IMR-90 (cell line): ENCODE measurements at regions not wholly inside any gene's neighbourhood (a gene's known extent, or its start where the extent isn't known, plus 50 kb on each side); places are given as distances from the start of the nearest gene placed in this dataset.

Experiments used
- BHLHE40 ChIP-seq: fragments of 150-350 bp; IDR thresholded peaks from 2 replicates; pipeline ENCODE4 v1.6.1; 2016; ENCODE audit warnings: mild to moderate bottlenecking, low read depth, low read length
- CEBPB ChIP-seq: IDR thresholded peaks from 2 replicates; pipeline ENCODE4 v1.6.1; 2012; ENCODE audit warnings: low read depth, low read length, improper control_type of control experiment
- CTCF ChIP-seq: conservative IDR thresholded peaks from 2 replicates; pipeline ENCODE4 v1.5.1; 2012; ENCODE audit warnings: mild to moderate bottlenecking, low read depth, low read length, improper control_type of control experiment
- ELK1 ChIP-seq: fragments of 150-350 bp; IDR thresholded peaks from 2 replicates; pipeline ENCODE4 v1.6.1; 2016; ENCODE audit warnings: low read depth, mild to moderate bottlenecking, low read length, moderate library complexity, borderline replicate concordance
- MAFK ChIP-seq: IDR thresholded peaks from 2 replicates; pipeline ENCODE4 v1.6.1; 2012; ENCODE audit warnings: low read depth, low read length, improper control_type of control experiment
- MAZ ChIP-seq: IDR thresholded peaks from 2 replicates; pipeline ENCODE4 v1.6.1; 2012; ENCODE audit warnings: low read depth, mild to moderate bottlenecking, low read length, improper control_type of control experiment, moderate library complexity, borderline replicate concordance
- MXI1 ChIP-seq: IDR thresholded peaks from 2 replicates; pipeline ENCODE4 v1.6.1; 2012; ENCODE audit warnings: low read depth, mild to moderate bottlenecking, low read length, moderate library complexity, borderline replicate concordance
- NFE2L2 ChIP-seq: fragments of 150-350 bp; IDR thresholded peaks from 2 replicates; pipeline ENCODE4 v1.6.1; 2016; ENCODE audit warnings: low read depth, mild to moderate bottlenecking, low read length
- POLR2A ChIP-seq: IDR thresholded peaks from 2 replicates; pipeline ENCODE4 v1.6.1; 2012; ENCODE audit warnings: mild to moderate bottlenecking, low read depth, low read length
- RCOR1 ChIP-seq: IDR thresholded peaks from 2 replicates; pipeline ENCODE4 v1.6.1; 2012; ENCODE audit warnings: mild to moderate bottlenecking, low read length, improper control_type of control experiment; ENCODE audit not compliant: insufficient replicate concordance
- RFX5 ChIP-seq: IDR thresholded peaks from 2 replicates; pipeline ENCODE4 v1.8.0; 2012; ENCODE audit warnings: low read depth, mild to moderate bottlenecking, low read length, moderate library complexity
- SMC3 ChIP-seq: fragments of 150-350 bp; IDR thresholded peaks from 2 replicates; pipeline ENCODE4 v1.6.1; 2016; ENCODE audit warnings: low read depth, mild to moderate bottlenecking, antibody characterized with exemption, low read length, moderate library complexity
- USF2 ChIP-seq: fragments of 150-350 bp; IDR thresholded peaks from 2 replicates; pipeline ENCODE4 v1.6.1; 2017; ENCODE audit warnings: mild to moderate bottlenecking, antibody characterized with exemption, low read length, low read depth

- no peak for TF ChIP-seq CTCF
- TF ChIP-seq MAFK: no peak
- TF ChIP-seq BHLHE40: no peak
- no peak for TF ChIP-seq RCOR1
- TF ChIP-seq POLR2A: no peak
- TF ChIP-seq NFE2L2: no peak
- no peak for TF ChIP-seq RFX5
- TF ChIP-seq MAZ: no peak
- TF ChIP-seq ELK1: no peak
- no peak for TF ChIP-seq USF2
- TF ChIP-seq SMC3: no peak
- TF ChIP-seq MXI1: no peak
- no peak for TF ChIP-seq CEBPB
These were observed 134.9 kb upstream of the MPDZ start for GRCh38 chr9:13414349-13414748.
